Amniotic epithelial cell (primary cell): ENCODE measurements at regions not wholly inside any gene's neighbourhood (a gene's known extent, or its start where the extent isn't known, plus 50 kb on each side); places are given as distances from the start of the nearest gene placed in this dataset.
"Not testable (repeated sequence)": the region's sequence is repeated elsewhere in the genome, so short reads cannot be mapped to it uniquely, and the experiment has no call there.

Experiments used
- DNase-seq: peaks from one replicate; pipeline ENCODE4 v3.0.0-alpha.2; 2010; ENCODE audit warnings: low read depth

- no peak for DNase-seq
Observed at GRCh38 chr12:87254381-87255030, 774.7 kb downstream of the C12orf50 start.

GRCh38 chr12:87253157-87253556 is 776.0 kb downstream of the C12orf50 start:
- DNase-seq: no peak

GRCh38 chr12:87246726-87247125 is 782.5 kb downstream of the C12orf50 start:
- DNase-seq: no peak

GRCh38 chr12:87238466-87238865 is 790.7 kb downstream of the C12orf50 start:
- DNase-seq: no peak

GRCh38 chr12:87234898-87235297 is 794.3 kb downstream of the C12orf50 start:
- no peak for DNase-seq

- DNase-seq: no peak
Observed at GRCh38 chr12:87233671-87234070, 795.5 kb downstream of the C12orf50 start.

- DNase-seq: peak; percentile 27
Observed at GRCh38 chr12:87231818-87232217, 797.4 kb downstream of the C12orf50 start.

- no peak for DNase-seq
Observed at GRCh38 chr12:87230441-87230840, 798.8 kb downstream of the C12orf50 start.

- peak; percentile 70 for DNase-seq
Observed at GRCh38 chr12:87227162-87227561, 802.0 kb downstream of the C12orf50 start.

- DNase-seq: no peak
Observed at GRCh38 chr12:87217491-87217890, 811.7 kb downstream of the C12orf50 start.

- DNase-seq: peak; percentile 96
Observed at GRCh38 chr12:87216436-87216835, 812.8 kb downstream of the C12orf50 start.

GRCh38 chr12:87202189-87202588 is 827.0 kb downstream of the C12orf50 start:
- no peak for DNase-seq

GRCh38 chr12:87201598-87201997 is 827.6 kb downstream of the C12orf50 start:
- peak; percentile 21 for DNase-seq

GRCh38 chr12:87200289-87200979 is 828.8 kb downstream of the C12orf50 start:
- DNase-seq: no peak

- no peak for DNase-seq
Observed at GRCh38 chr12:87198181-87198580, 831.0 kb downstream of the C12orf50 start.

GRCh38 chr12:87196321-87196720 is 832.9 kb downstream of the C12orf50 start:
- DNase-seq: peak; percentile 41

GRCh38 chr12:87194389-87194788 is 834.8 kb downstream of the C12orf50 start:
- not testable (repeated sequence) for DNase-seq

- DNase-seq: no peak
Observed at GRCh38 chr12:87185367-87185766, 843.8 kb downstream of the C12orf50 start.

- no peak for DNase-seq
Observed at GRCh38 chr12:87182696-87183233, 846.4 kb downstream of the C12orf50 start.

- DNase-seq: no peak
Observed at GRCh38 chr12:87171356-87171755, 857.8 kb downstream of the C12orf50 start.

- no peak for DNase-seq
Observed at GRCh38 chr12:87169010-87169409, 860.2 kb downstream of the C12orf50 start.

- peak; percentile 13 for DNase-seq
Observed at GRCh38 chr12:87165733-87166375, 863.3 kb downstream of the C12orf50 start.

- DNase-seq: peak; percentile 7
Observed at GRCh38 chr12:87163122-87163521, 866.1 kb downstream of the C12orf50 start.
